Prostate gland (tissue), 2 donors: ENCODE measurements at regions not wholly inside any gene's neighbourhood (a gene's known extent, or its start where the extent isn't known, plus 50 kb on each side); places are given as distances from the start of the nearest gene placed in this dataset.
A peak's percentile ranks its signal among the peaks of the same experiment; 100 is the strongest.

Experiments used
- CTCF ChIP-seq, 4 experiments: fragments of 200-600 bp in 2 of 4; fragments of 450-650 bp in 2 of 4; sonication (generic) in 2 of 4; IDR thresholded peaks; 1 replicate in 3 of 4; 2 replicates in 1 of 4; pipeline ENCODE4 v1.5.1; 2016 to 2019; ENCODE audit warnings: antibody characterized with exemption in 4 of 4, mild to moderate bottlenecking in 2 of 4, moderate library complexity in 2 of 4
- POLR2AphosphoS5 ChIP-seq: sonication (generic); formaldehyde crosslinking; IDR thresholded peaks from one replicate; pipeline ENCODE4 v1.6.1; 2017; ENCODE audit warnings: antibody characterized with exemption

- TF ChIP-seq CTCF (IDR thresholded peaks at IDR 0.05) (peak; percentile 43 to 74 (median 68)), POLR2AphosphoS5 (no peak)
These were observed 66.8 kb upstream of the ASAP2 start for GRCh38 chr2:9139491-9140443.
